PC-9 (cell line): ENCODE measurements at regions not wholly inside any gene's neighbourhood (a gene's known extent, or its start where the extent isn't known, plus 50 kb on each side); places are given as distances from the start of the nearest gene placed in this dataset.

ENCODE experiments used
- CTCF ChIP-seq: fragments of 200-600 bp; sonication (generic); conservative IDR thresholded peaks from 2 replicates; pipeline ENCODE4 v1.6.1; 2017; ENCODE audit warnings: mixed run types, antibody characterized with exemption, mild to moderate bottlenecking, moderate library complexity
- EZH2 ChIP-seq: fragments of 200-600 bp; sonication (generic); IDR thresholded peaks from 2 replicates; pipeline ENCODE4 v1.8.0; 2017; ENCODE audit warnings: antibody characterized with exemption, low read depth

GRCh38 chr15:95622843-95623242 is 707.7 kb upstream of the NR2F2 start:
- TF ChIP-seq CTCF (no peak), EZH2 (no peak)
